CD4-positive, CD25-positive, alpha-beta regulatory T cell (primary cell): ENCODE measurements at regions not wholly inside any gene's neighbourhood (a gene's known extent, or its start where the extent isn't known, plus 50 kb on each side); places are given as distances from the start of the nearest gene placed in this dataset.
"Not testable (repeated sequence)": the region's sequence is repeated elsewhere in the genome, so short reads cannot be mapped to it uniquely, and the experiment has no call there.

Experiments
- ATAC-seq, 2 donors: fragments of 150-1000 bp; cut with Tn5 transposase; one replicate each; pipeline ENCODE4 v1.10.0; 2021; ENCODE audit warnings: low read depth in 2 of 2, moderate number of reproducible peaks in 2 of 2, moderate library complexity in 1 of 2
- DNase-seq, 3 donors: peaks; one replicate each; pipeline versions ENCODE4 v3.0.0 to v3.0.0-alpha.2; 2012 to 2022; ENCODE audit warnings: mixed read lengths in 1 of 3
- H3K27ac ChIP-seq: one replicate; pipeline ENCODE4 v1.7.0; 2013; ENCODE audit warnings: mild to moderate bottlenecking, low read length; ENCODE audit not compliant: insufficient read depth, poor library complexity, severe bottlenecking
- H3K27me3 ChIP-seq: one replicate; pipeline ENCODE4 v1.7.0; 2013; ENCODE audit warnings: low read length; ENCODE audit not compliant: control insufficient read depth, insufficient read depth
- H3K36me3 ChIP-seq: one replicate; pipeline ENCODE4 v1.7.0; 2013; ENCODE audit warnings: mild to moderate bottlenecking, low read length, moderate library complexity; ENCODE audit not compliant: control insufficient read depth, insufficient read depth
- H3K4me1 ChIP-seq: 2 replicates; pipeline ENCODE4 v1.7.0; 2013; ENCODE audit warnings: mild to moderate bottlenecking, low read length; ENCODE audit not compliant: insufficient read depth, control insufficient read depth, poor library complexity, severe bottlenecking
- H3K4me3 ChIP-seq: one replicate; pipeline ENCODE4 v1.7.0; 2013; ENCODE audit warnings: low read depth, mild to moderate bottlenecking, low read length, moderate library complexity
- H3K9me3 ChIP-seq, 2 experiments: 1 replicate in 1 of 2; 2 replicates in 1 of 2; pipeline ENCODE4 v1.7.0; 2013; ENCODE audit warnings: low read length in 2 of 2, mild to moderate bottlenecking in 1 of 2, moderate library complexity in 1 of 2; ENCODE audit not compliant: control insufficient read depth in 2 of 2
- H3K27ac Mint-ChIP-seq, 3 donors: one replicate each; pipeline ENCODE4 v1.8.0; 2020 to 2022; ENCODE audit warnings: mild to moderate bottlenecking in 3 of 3, mixed read lengths in 3 of 3, moderate library complexity in 2 of 3
- H3K27me3 Mint-ChIP-seq: one replicate; pipeline ENCODE4 v1.8.0; 2022; ENCODE audit warnings: mild to moderate bottlenecking, mixed read lengths
- H3K36me3 Mint-ChIP-seq: one replicate; pipeline ENCODE4 v1.8.0; 2020; ENCODE audit warnings: mixed read lengths
- H3K4me1 Mint-ChIP-seq, 4 donors: one replicate each; pipeline ENCODE4 v1.8.0; 2020 to 2022; ENCODE audit warnings: mixed read lengths in 4 of 4, mild to moderate bottlenecking in 1 of 4
- H3K4me3 Mint-ChIP-seq, 4 donors: one replicate each; pipeline ENCODE4 v1.8.0; 2020 to 2022; ENCODE audit warnings: mild to moderate bottlenecking in 4 of 4, mixed read lengths in 4 of 4, moderate library complexity in 3 of 4
- H3K9me3 Mint-ChIP-seq, 7 donors: one replicate each; pipeline ENCODE4 v1.8.0; 2020 to 2022; ENCODE audit warnings: mixed read lengths in 7 of 7, mild to moderate bottlenecking in 3 of 7, moderate library complexity in 2 of 7

DNA sequence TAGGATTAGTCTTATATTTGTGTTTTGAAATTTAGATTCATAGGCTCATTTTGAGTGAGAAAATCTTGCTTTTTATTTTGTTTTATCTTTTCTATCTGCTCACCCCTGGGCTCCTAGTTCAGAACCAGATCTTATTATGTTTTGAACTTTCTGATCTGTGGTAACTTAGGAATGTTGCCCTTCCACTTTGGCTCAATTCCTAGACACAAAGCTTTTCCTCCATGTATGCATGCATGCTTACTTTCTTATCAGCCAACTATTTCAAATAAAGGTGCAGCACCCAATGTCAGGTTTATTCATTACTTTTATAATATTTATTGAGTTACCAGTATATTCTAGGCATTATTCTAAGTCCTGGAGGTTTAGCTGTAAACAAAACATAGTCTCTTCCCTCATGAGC lies 374.8 kb upstream of the KIAA1217 start:
- H3K4me3 Mint-ChIP-seq: no peak overlapping the region
- H3K4me3 ChIP-seq: no peak overlapping the region
- no peaks in the 10 kb centered on the region for H3K9me3 ChIP-seq
- H3K4me1 ChIP-seq: no peaks in the 10 kb centered on the region
- H3K27ac ChIP-seq: no peak overlapping the region
- no peaks in the 10 kb centered on the region for H3K27me3 ChIP-seq
- H3K36me3 Mint-ChIP-seq: no peaks in the 10 kb centered on the region
- no peaks in the 10 kb centered on the region for H3K36me3 ChIP-seq
- no peak overlapping the region for H3K27ac Mint-ChIP-seq
- no peak for DNase-seq
- no peak for ATAC-seq
- no peaks in the 10 kb centered on the region for H3K27me3 Mint-ChIP-seq
- peaks cover 0 to 6% (median 0%) of the 10 kb centered on the region in 7 donors for H3K9me3 Mint-ChIP-seq
- no peaks in the 10 kb centered on the region for H3K4me1 Mint-ChIP-seq

GRCh38 chr10:23850631-23851030 lies 358.3 kb upstream of the KIAA1217 start:
- Histone ChIP-seq H3K27ac (no peak overlapping the region), H3K9me3 (no peaks in the 10 kb centered on the region), H3K36me3 (no peaks in the 10 kb centered on the region), H3K4me3 (no peak overlapping the region), H3K27me3 (no peaks in the 10 kb centered on the region), H3K4me1 (no peaks in the 10 kb centered on the region)
- Mint-ChIP-seq H3K36me3 (no peaks in the 10 kb centered on the region), H3K27ac (no peak overlapping the region), H3K4me1 (no peaks in the 10 kb centered on the region), H3K9me3 (peaks cover 0 to 11% (median 5%) of the 10 kb centered on the region in 7 donors), H3K4me3 (no peak overlapping the region), H3K27me3 (no peaks in the 10 kb centered on the region)
- DNase-seq: no peak
- no peak for ATAC-seq

GRCh38 chr10:23859598-23859997 lies 349.3 kb upstream of the KIAA1217 start:
- Histone ChIP-seq H3K36me3 (no peaks in the 10 kb centered on the region), H3K27ac (no peak overlapping the region), H3K9me3 (no peaks in the 10 kb centered on the region), H3K4me1 (no peaks in the 10 kb centered on the region), H3K27me3 (no peaks in the 10 kb centered on the region), H3K4me3 (no peak overlapping the region)
- no peak for ATAC-seq
- Mint-ChIP-seq H3K4me1 (no peaks in the 10 kb centered on the region), H3K27ac (no peak overlapping the region), H3K36me3 (no peaks in the 10 kb centered on the region), H3K4me3 (no peak overlapping the region), H3K9me3 (peaks cover 0 to 5% (median 2%) of the 10 kb centered on the region in 7 donors), H3K27me3 (no peaks in the 10 kb centered on the region)
- no peak for DNase-seq

- H3K36me3 Mint-ChIP-seq: no peaks in the 10 kb centered on the region
- DNase-seq (no peak), ATAC-seq (no peak)
- Histone ChIP-seq H3K36me3 (no peaks in the 10 kb centered on the region), H3K27me3 (no peaks in the 10 kb centered on the region), H3K4me1 (no peaks in the 10 kb centered on the region), H3K9me3 (no peaks in the 10 kb centered on the region), H3K4me3 (no peak overlapping the region), H3K27ac (no peak overlapping the region)
- H3K9me3 Mint-ChIP-seq: peaks cover 0 to 2% (median 0%) of the 10 kb centered on the region in 7 donors
- no peaks in the 10 kb centered on the region for H3K27me3 Mint-ChIP-seq
- H3K4me1 Mint-ChIP-seq: no peaks in the 10 kb centered on the region
- H3K27ac Mint-ChIP-seq: no peak overlapping the region
- H3K4me3 Mint-ChIP-seq: no peak overlapping the region
Observed at GRCh38 chr10:23864631-23865147, 344.2 kb upstream of the KIAA1217 start.

- H3K36me3 Mint-ChIP-seq, H3K27me3 Mint-ChIP-seq, H3K27me3 ChIP-seq, H3K4me1 ChIP-seq, H3K27ac ChIP-seq, H3K36me3 ChIP-seq, H3K4me3 ChIP-seq, ATAC-seq, H3K4me1 Mint-ChIP-seq, DNase-seq, H3K9me3 Mint-ChIP-seq, H3K9me3 ChIP-seq, H3K4me3 Mint-ChIP-seq, H3K27ac Mint-ChIP-seq: not testable (repeated sequence)
Observed at GRCh38 chr10:23866985-23867384, 342.0 kb upstream of the KIAA1217 start.

DNA sequence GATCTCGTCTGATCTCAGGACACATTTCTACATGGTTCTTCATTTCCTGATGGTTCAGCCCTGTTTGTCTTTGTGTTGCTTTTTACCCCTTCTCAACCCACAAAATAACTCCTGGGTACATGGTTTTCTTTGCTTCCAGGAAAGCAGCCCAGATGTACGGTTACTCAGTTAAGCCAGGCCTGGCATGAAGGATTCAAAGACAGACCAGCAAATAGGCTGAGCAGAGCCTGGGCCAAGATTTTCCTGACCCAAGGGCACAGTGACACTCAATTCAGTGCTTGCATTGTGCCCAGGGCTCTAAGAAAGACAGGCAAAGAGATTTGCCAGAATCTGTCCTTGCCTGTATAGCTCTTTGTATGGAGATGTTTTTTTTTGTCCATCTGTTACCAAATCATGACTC lies 340.8 kb upstream of the KIAA1217 start:
- Histone ChIP-seq H3K36me3 (no peaks in the 10 kb centered on the region), H3K4me1 (no peaks in the 10 kb centered on the region), H3K9me3 (no peaks in the 10 kb centered on the region), H3K4me3 (no peak overlapping the region), H3K27ac (no peak overlapping the region), H3K27me3 (no peaks in the 10 kb centered on the region)
- Mint-ChIP-seq H3K4me1 (no peaks in the 10 kb centered on the region), H3K27ac (no peak overlapping the region), H3K9me3 (peaks cover 0 to 6% (median 0%) of the 10 kb centered on the region in 7 donors), H3K27me3 (no peaks in the 10 kb centered on the region), H3K36me3 (no peaks in the 10 kb centered on the region), H3K4me3 (no peak overlapping the region)
- DNase-seq (no peak), ATAC-seq (no peak)

GRCh38 chr10:23869548-23869947 lies 339.4 kb upstream of the KIAA1217 start:
- no peaks in the 10 kb centered on the region for H3K4me1 ChIP-seq
- no peak for ATAC-seq
- H3K9me3 ChIP-seq: no peaks in the 10 kb centered on the region
- no peak overlapping the region for H3K4me3 ChIP-seq
- Mint-ChIP-seq H3K4me1 (no peaks in the 10 kb centered on the region), H3K27ac (no peak overlapping the region), H3K9me3 (peaks cover 0 to 6% (median 1%) of the 10 kb centered on the region in 7 donors), H3K4me3 (no peak overlapping the region), H3K27me3 (no peaks in the 10 kb centered on the region), H3K36me3 (no peaks in the 10 kb centered on the region)
- no peaks in the 10 kb centered on the region for H3K36me3 ChIP-seq
- no peak overlapping the region for H3K27ac ChIP-seq
- DNase-seq: no peak
- no peaks in the 10 kb centered on the region for H3K27me3 ChIP-seq

DNA sequence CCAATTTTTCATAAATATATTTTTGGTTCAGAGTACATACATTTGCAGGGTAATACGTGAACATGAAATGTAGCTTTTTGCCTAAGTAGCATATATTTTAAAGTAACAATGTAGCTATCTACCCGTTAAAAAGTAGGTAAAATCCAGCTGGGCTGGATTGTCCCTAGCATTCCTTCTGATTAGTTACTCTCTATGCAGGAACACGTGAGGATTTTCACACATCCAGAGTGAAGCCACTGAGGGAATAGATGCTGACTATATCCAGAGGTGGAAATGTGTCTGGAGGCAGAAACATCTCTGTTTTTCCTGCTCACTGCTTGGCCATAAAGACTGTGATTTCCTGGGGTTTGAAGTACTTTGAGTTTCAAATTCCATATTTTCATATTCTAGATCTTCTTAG lies 338.9 kb upstream of the KIAA1217 start:
- H3K36me3 Mint-ChIP-seq: no peaks in the 10 kb centered on the region
- no peaks in the 10 kb centered on the region for H3K9me3 ChIP-seq
- no peaks in the 10 kb centered on the region for H3K27me3 Mint-ChIP-seq
- ATAC-seq (no peak), DNase-seq (no peak)
- no peaks in the 10 kb centered on the region for H3K4me1 ChIP-seq
- H3K27me3 ChIP-seq: no peaks in the 10 kb centered on the region
- H3K27ac ChIP-seq: no peak overlapping the region
- no peak overlapping the region for H3K4me3 Mint-ChIP-seq
- no peaks in the 10 kb centered on the region for H3K4me1 Mint-ChIP-seq
- no peak overlapping the region for H3K4me3 ChIP-seq
- no peak overlapping the region for H3K27ac Mint-ChIP-seq
- no peaks in the 10 kb centered on the region for H3K36me3 ChIP-seq
- peaks cover 0 to 6% (median 1%) of the 10 kb centered on the region in 7 donors for H3K9me3 Mint-ChIP-seq
